Progenitor cell of endocrine pancreas (in vitro differentiated cells): ENCODE measurements at regions not wholly inside any gene's neighbourhood (a gene's known extent, or its start where the extent isn't known, plus 50 kb on each side); places are given as distances from the start of the nearest gene placed in this dataset.
"Not testable (repeated sequence)": the region's sequence is repeated elsewhere in the genome, so short reads cannot be mapped to it uniquely, and the experiment has no call there.

Experiments used
- DNase-seq: peaks from one replicate; pipeline ENCODE4 v3.0.0; 2021; ENCODE audit warnings: low spot score; ENCODE audit not compliant: unreplicated experiment
- H3K27ac Mint-ChIP-seq: 2 replicates; pipeline ENCODE4 v1.8.0; 2021; ENCODE audit warnings: mild to moderate bottlenecking, moderate library complexity, mixed read lengths
- H3K27me3 Mint-ChIP-seq: 2 replicates; pipeline ENCODE4 v1.8.0; 2021; ENCODE audit warnings: mixed read lengths
- H3K36me3 Mint-ChIP-seq: 2 replicates; pipeline ENCODE4 v1.8.0; 2022; ENCODE audit warnings: mixed read lengths; ENCODE audit not compliant: insufficient read depth
- H3K4me1 Mint-ChIP-seq: 2 replicates; pipeline ENCODE4 v1.8.0; 2021; ENCODE audit warnings: low read depth, mixed read lengths
- H3K4me3 Mint-ChIP-seq: 2 replicates; pipeline ENCODE4 v1.8.0; 2021; ENCODE audit warnings: low read depth, mild to moderate bottlenecking, moderate library complexity, mixed read lengths
- H3K9me3 Mint-ChIP-seq: 2 replicates; pipeline ENCODE4 v1.8.0; 2021; ENCODE audit warnings: low read depth, mixed read lengths
- CTCF ChIP-seq: fragments of 200-600 bp; sonication (generic); IDR thresholded peaks from one replicate; pipeline ENCODE4 v1.5.0; 2021; ENCODE audit warnings: antibody characterized with exemption, mild to moderate bottlenecking; ENCODE audit not compliant: unreplicated experiment

- H3K9me3 Mint-ChIP-seq: no peaks in the 10 kb centered on the region
- TF ChIP-seq CTCF: no peak
- no peaks in the 10 kb centered on the region for H3K36me3 Mint-ChIP-seq
- no peak overlapping the region for H3K27ac Mint-ChIP-seq
- no peaks in the 10 kb centered on the region for H3K27me3 Mint-ChIP-seq
- no peak for DNase-seq
- H3K4me1 Mint-ChIP-seq: no peaks in the 10 kb centered on the region
- H3K4me3 Mint-ChIP-seq: no peak overlapping the region
These were observed 183.9 kb downstream of the ETNK1 start for GRCh38 chr12:22808860-22809259.

DNA sequence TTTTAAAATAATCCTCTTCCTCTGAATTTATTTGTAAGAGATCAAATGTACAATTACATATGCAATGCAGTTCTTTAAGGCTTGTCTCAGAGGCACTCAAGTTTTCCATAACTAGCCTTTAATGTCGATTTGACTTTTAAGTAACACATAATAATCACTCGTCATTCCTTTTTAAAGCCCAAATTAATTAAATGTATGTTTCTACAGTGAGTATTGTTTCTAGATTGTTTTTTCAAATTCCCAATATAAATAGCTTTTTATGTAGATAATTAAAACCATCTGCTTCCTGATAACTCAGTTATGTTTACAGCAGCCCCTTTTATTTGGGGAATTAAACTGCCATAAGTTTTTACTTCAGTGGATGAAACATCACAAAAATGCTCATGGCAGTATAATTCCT is 185.1 kb downstream of the ETNK1 start:
- no peaks in the 10 kb centered on the region for H3K27me3 Mint-ChIP-seq
- H3K27ac Mint-ChIP-seq: no peak overlapping the region
- H3K36me3 Mint-ChIP-seq: no peaks in the 10 kb centered on the region
- DNase-seq: no peak
- no peaks in the 10 kb centered on the region for H3K4me1 Mint-ChIP-seq
- H3K4me3 Mint-ChIP-seq: no peak overlapping the region
- no peak for TF ChIP-seq CTCF
- no peaks in the 10 kb centered on the region for H3K9me3 Mint-ChIP-seq

DNA sequence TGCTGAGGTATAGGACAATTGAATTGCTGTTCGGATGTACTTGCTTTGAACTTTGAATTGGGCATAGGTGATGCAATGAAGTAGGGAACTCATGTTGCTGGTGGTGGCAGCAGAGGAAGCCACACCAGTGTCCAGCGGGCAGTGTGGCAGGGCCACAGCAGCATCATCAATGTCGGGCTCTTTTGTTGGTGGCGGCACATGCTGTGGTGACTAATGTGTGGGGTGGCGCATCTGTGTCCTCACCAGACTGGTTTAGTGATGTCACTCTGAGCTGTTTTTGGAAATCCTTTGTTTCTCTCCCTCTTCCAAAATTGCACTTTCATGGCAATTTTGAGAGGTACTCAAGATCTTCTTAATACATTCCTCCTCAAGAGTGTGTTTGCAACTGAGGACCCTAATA is 187.6 kb downstream of the ETNK1 start:
- no peak overlapping the region for H3K4me3 Mint-ChIP-seq
- H3K4me1 Mint-ChIP-seq: no peaks in the 10 kb centered on the region
- H3K27me3 Mint-ChIP-seq: no peaks in the 10 kb centered on the region
- H3K27ac Mint-ChIP-seq: no peak overlapping the region
- no peaks in the 10 kb centered on the region for H3K36me3 Mint-ChIP-seq
- H3K9me3 Mint-ChIP-seq: no peaks in the 10 kb centered on the region
- no peak for TF ChIP-seq CTCF
- no peak for DNase-seq

- Mint-ChIP-seq H3K9me3 (no peaks in the 10 kb centered on the region), H3K27ac (no peak overlapping the region), H3K36me3 (no peaks in the 10 kb centered on the region), H3K27me3 (no peaks in the 10 kb centered on the region), H3K4me3 (no peak overlapping the region), H3K4me1 (peaks cover 2% of the 10 kb centered on the region)
- TF ChIP-seq CTCF: no peak
- DNase-seq: no peak
These were observed 197.0 kb downstream of the ETNK1 start for GRCh38 chr12:22821985-22822384.

DNA sequence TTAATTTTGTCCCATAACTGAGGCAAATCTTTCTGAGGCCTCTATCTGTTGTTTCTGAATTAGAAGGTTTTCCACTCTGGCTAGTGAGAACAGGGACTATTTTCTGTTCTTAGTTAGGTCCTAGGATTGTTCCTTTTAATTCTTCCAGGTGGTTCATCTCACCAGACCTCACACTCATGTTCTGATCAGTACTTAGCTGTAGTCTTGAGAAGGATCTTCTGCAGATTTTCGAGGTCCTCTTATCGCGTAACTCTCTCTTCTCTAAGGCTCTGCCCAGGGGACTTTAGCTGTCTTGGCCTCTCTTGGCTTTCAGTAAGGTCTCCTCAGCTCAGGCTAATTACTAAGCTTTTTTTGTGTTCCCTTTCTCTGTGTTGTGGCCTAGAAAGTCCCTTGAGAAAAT is 201.1 kb downstream of the ETNK1 start:
- H3K9me3 Mint-ChIP-seq: peaks cover 16% of the 10 kb centered on the region
- H3K27ac Mint-ChIP-seq: no peak overlapping the region
- DNase-seq: no peak
- H3K27me3 Mint-ChIP-seq: no peaks in the 10 kb centered on the region
- TF ChIP-seq CTCF: no peak
- H3K4me1 Mint-ChIP-seq: peaks cover 2% of the 10 kb centered on the region
- H3K4me3 Mint-ChIP-seq: no peak overlapping the region
- peaks cover 8% of the 10 kb centered on the region for H3K36me3 Mint-ChIP-seq

DNA sequence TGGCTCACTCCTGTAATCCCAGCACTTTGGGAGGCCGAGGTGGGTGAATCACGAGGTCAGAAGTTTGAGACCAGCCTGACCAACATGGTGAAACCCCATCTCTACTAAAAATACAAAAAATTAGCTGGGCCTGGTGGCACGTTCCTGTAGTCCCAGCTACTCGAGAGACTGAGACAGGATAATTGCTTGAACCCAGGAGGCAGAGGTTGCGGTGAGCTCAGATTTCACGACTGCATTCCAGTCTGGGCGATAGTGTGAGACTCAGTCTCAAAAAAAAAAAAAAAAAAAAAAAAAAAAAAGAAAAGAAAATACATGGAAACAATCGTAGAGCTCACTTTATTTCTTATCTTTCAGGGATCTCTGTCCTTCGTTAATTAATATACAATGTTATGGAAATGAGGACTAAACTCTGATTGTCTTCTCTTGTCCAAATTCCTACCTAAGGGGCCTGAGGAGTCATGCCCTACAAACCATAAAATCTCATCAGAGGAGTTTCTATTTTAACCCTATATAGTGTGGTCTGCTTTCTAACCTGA is 201.5 kb downstream of the ETNK1 start:
- not testable (repeated sequence) for H3K36me3 Mint-ChIP-seq, H3K27me3 Mint-ChIP-seq, DNase-seq, H3K27ac Mint-ChIP-seq, H3K4me1 Mint-ChIP-seq, H3K4me3 Mint-ChIP-seq
- peaks cover 16% of the 10 kb centered on the region for H3K9me3 Mint-ChIP-seq
